Stomach (tissue), 8 donors: ENCODE measurements at regions not wholly inside any gene's neighbourhood (a gene's known extent, or its start where the extent isn't known, plus 50 kb on each side); places are given as distances from the start of the nearest gene placed in this dataset.

Experiments used
- DNase-seq, 2 donors: peaks; one replicate each; pipeline versions ENCODE4 v3.0.0 to v3.0.0-alpha.2; 2013 to 2019
- H3K27ac ChIP-seq, 5 donors: fragments of 200-600 bp in 4 of 5; sonication (generic) in 4 of 5; one replicate each; pipeline ENCODE4 v1.5.1; 2013 to 2019; ENCODE audit warnings: mild to moderate bottlenecking in 1 of 5, moderate library complexity in 1 of 5
- H3K27me3 ChIP-seq, 3 donors: fragments of 200-600 bp; sonication (generic); one replicate each; pipeline ENCODE4 v1.5.1; 2017 to 2019; ENCODE audit warnings: mixed run types in 1 of 3
- H3K36me3 ChIP-seq, 4 donors: fragments of 200-600 bp; sonication (generic); 1 replicate in 3 of 4; 2 replicates in 1 of 4; pipeline ENCODE4 v1.5.1; 2016 to 2019
- H3K4me1 ChIP-seq, 4 donors: fragments of 200-600 bp; sonication (generic); one replicate each; pipeline ENCODE4 v1.5.1; 2016 to 2019
- H3K4me3 ChIP-seq, 4 donors: fragments of 200-600 bp; sonication (generic) in 3 of 4; one replicate each; pipeline ENCODE4 v1.5.1; 2016 to 2019; ENCODE audit warnings: mild to moderate bottlenecking in 1 of 4
- H3K9me3 ChIP-seq, 4 donors: fragments of 200-600 bp; sonication (generic); one replicate each; pipeline ENCODE4 v1.5.1; 2016 to 2019
- EP300 ChIP-seq: sonication (generic); formaldehyde crosslinking; IDR thresholded peaks from one replicate; pipeline ENCODE4 v1.6.1; 2017; ENCODE audit warnings: antibody characterized with exemption
- POLR2A ChIP-seq, 4 donors: fragments of 450-650 bp; IDR thresholded peaks; one replicate each; pipeline ENCODE4 v1.6.1; 2016; ENCODE audit warnings: antibody characterized with exemption in 4 of 4, control low read depth in 2 of 4, mild to moderate bottlenecking in 1 of 4, moderate library complexity in 1 of 4
- POLR2AphosphoS5 ChIP-seq, 3 donors: sonication (generic); formaldehyde crosslinking; IDR thresholded peaks; one replicate each; pipeline ENCODE4 v1.6.1; 2016; ENCODE audit warnings: antibody characterized with exemption in 3 of 3
- WGBS, 5 donors: extraction: QIAGEN DNeasy Blood & Tissue Kit in 3 of 5; methylation state at CpG; one replicate each; pipeline versions ENCODE4 v1.1.5 to v1.1.7; 2013 to 2018; 5-methylcytosine and 5-hydroxymethylcytosine counted together
- intact Hi-C: fragments of 100-400 bp; cut with DNase I; formaldehyde crosslinking; loops from one replicate; pipeline ENCODE4 v1.15.1; 2023; ENCODE audit warnings: low total_unique reads
- TF ChIP-seq, protein P1 (sequence below), 7 experiments: fragments of 450-650 bp in 4 of 7; fragments of 200-600 bp in 3 of 7; sonication (generic) in 3 of 7; IDR thresholded peaks; one replicate each; pipeline ENCODE4 v1.5.1; 2016 to 2019; ENCODE audit warnings: antibody characterized with exemption in 7 of 7, control low read depth in 2 of 7, mild to moderate bottlenecking in 1 of 7
- donor health status: healthy with polysubstance abuse.
- donor health status: Bipolar disorder and iron deficiency.
- donor health status: healthy.

DNA sequence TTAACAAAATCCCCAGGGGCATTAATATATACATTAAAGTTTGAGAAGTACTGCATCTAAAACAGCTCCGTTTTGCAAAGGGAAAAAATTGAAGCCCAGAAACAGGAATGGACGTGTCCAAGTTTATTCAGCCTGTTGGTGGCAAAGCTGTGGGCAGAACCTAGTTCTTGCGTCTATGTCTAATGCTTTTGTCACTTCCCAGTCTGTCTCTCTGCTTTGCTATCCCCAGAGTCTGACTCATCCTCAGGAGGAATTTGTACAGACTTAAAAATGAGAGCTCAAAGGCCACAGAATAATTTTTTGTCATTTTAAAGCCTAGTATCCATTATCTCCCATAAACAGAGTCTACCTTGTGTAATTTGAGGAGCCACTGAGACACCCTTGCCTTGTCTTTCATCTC, 330.9 kb upstream of the GRIA1 start:
- intact Hi-C loops: loop anchor here (10.0 kb wide), 1 partner anchor 605 kb away; no protein-coding TSS in a partner anchor
- DNase-seq: no peak
- no peak overlapping the region for H3K27ac ChIP-seq
- WGBS, 5 donors: 34 to 56% (median 44%) methylated on average over 3 of the region's 3 CpGs
- no peaks in the 10 kb centered on the region for H3K9me3 ChIP-seq
- TF ChIP-seq POLR2A (IDR thresholded peaks at IDR 0.05) (no peak), POLR2AphosphoS5 (IDR thresholded peaks at IDR 0.05) (no peak), EP300 (no peak)
- TF ChIP-seq, protein P1, sequence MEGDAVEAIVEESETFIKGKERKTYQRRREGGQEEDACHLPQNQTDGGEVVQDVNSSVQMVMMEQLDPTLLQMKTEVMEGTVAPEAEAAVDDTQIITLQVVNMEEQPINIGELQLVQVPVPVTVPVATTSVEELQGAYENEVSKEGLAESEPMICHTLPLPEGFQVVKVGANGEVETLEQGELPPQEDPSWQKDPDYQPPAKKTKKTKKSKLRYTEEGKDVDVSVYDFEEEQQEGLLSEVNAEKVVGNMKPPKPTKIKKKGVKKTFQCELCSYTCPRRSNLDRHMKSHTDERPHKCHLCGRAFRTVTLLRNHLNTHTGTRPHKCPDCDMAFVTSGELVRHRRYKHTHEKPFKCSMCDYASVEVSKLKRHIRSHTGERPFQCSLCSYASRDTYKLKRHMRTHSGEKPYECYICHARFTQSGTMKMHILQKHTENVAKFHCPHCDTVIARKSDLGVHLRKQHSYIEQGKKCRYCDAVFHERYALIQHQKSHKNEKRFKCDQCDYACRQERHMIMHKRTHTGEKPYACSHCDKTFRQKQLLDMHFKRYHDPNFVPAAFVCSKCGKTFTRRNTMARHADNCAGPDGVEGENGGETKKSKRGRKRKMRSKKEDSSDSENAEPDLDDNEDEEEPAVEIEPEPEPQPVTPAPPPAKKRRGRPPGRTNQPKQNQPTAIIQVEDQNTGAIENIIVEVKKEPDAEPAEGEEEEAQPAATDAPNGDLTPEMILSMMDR (IDR thresholded peaks at IDR 0.05): no peak
- no peak overlapping the region for H3K4me3 ChIP-seq
- H3K36me3 ChIP-seq: no peaks in the 10 kb centered on the region
- H3K4me1 ChIP-seq: no peaks in the 10 kb centered on the region
- H3K27me3 ChIP-seq: no peaks in the 10 kb centered on the region

DNA sequence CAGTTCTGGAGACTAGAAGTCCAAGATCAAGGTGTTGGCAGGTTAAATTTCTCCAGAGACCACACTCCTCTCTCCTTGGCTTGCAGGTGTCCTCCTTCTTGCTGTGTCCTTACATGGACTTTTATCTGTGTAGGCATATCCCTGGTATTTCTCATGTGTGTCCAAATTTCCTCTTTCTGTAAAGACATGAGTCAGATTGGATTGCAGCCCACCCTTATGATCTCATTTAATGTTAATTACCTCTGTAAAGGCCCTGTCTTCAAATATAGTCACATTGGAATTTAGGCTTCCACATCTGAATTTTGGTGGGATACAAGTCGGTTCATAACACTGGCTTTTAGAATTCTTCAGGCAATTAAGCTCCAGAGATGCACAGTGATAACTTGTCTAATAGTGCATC, 322.2 kb upstream of the GRIA1 start:
- Histone ChIP-seq H3K36me3 (no peaks in the 10 kb centered on the region), H3K4me3 (no peak overlapping the region), H3K27ac (no peak overlapping the region), H3K4me1 (no peaks in the 10 kb centered on the region), H3K27me3 (no peaks in the 10 kb centered on the region), H3K9me3 (no peaks in the 10 kb centered on the region)
- WGBS, 5 donors: 84 to 91% (median 90%) methylated on average over 1 of the region's 1 CpG
- TF ChIP-seq, protein P1 (IDR thresholded peaks at IDR 0.05): no peak
- no peak for TF ChIP-seq EP300
- TF ChIP-seq POLR2AphosphoS5 (IDR thresholded peaks at IDR 0.05): no peak
- no peak for TF ChIP-seq POLR2A (IDR thresholded peaks at IDR 0.05)
- no peak for DNase-seq
- intact Hi-C loops: no loop called here

DNA sequence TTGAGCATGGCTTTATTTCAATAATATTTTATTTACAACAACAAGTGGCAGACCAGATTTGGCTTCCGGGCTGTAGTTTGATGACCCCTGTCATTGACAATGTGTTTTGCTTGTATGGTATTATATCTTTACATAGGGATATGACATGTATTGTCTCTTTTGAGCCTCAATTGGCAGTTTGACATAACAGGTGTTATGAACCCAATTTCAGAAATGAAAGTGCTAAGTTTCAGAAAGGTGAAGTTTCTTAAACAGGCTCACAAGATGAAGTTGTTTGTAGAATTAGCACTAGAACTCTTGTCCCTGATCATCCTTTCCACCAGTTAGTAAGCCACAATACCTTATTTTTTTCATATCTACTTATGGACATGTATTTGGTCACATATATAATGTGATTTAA, 303.0 kb upstream of the GRIA1 start:
- intact Hi-C loops: no loop called here
- H3K4me3 ChIP-seq: no peak overlapping the region

DNA sequence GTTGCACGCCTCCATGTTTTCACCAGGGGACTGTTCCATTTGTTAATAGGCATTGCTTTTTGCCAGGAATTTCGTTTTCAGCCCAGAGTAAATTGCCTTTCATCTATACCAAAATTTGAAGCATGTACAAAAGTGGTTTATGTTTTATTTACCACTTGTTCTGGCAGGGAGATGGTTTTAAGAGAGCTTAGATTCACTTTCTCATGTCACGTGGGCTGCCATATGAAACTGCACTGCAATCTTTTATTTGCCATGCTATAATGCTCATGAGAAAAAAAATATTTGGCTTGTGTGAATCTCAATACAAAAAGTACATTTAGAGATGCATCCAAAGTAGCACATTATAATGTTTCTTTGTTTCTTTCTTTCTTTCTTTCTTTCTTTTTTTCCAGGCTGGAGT, 284.1 kb upstream of the GRIA1 start:
- intact Hi-C loops: no loop called here
- no peaks in the 10 kb centered on the region for H3K9me3 ChIP-seq
- H3K27ac ChIP-seq: no peak overlapping the region
- no peaks in the 10 kb centered on the region for H3K27me3 ChIP-seq
- no peak for TF ChIP-seq POLR2AphosphoS5 (IDR thresholded peaks at IDR 0.05)
- TF ChIP-seq, protein P1 (IDR thresholded peaks at IDR 0.05): no peak
- TF ChIP-seq EP300: no peak
- TF ChIP-seq POLR2A (IDR thresholded peaks at IDR 0.05): no peak
- H3K4me3 ChIP-seq: no peak overlapping the region
- WGBS, 5 donors: 54 to 68% (median 63%) methylated on average over 3 of the region's 3 CpGs
- no peak for DNase-seq
- H3K4me1 ChIP-seq: no peaks in the 10 kb centered on the region
- H3K36me3 ChIP-seq: no peaks in the 10 kb centered on the region

More for the DNA sequence above, 303.0 kb upstream of the GRIA1 start:
- Histone ChIP-seq H3K4me1 (no peaks in the 10 kb centered on the region), H3K9me3 (no peaks in the 10 kb centered on the region), H3K36me3 (no peaks in the 10 kb centered on the region), H3K27ac (no peak overlapping the region), H3K27me3 (no peaks in the 10 kb centered on the region)
- 92 to 100% (median 94%) methylated on average over 1 of the region's 1 CpG for WGBS, 5 donors
- no peak for DNase-seq
- no peak for TF ChIP-seq EP300
- TF ChIP-seq POLR2AphosphoS5 (IDR thresholded peaks at IDR 0.05): no peak
- TF ChIP-seq POLR2A (IDR thresholded peaks at IDR 0.05): no peak
- TF ChIP-seq, protein P1 (IDR thresholded peaks at IDR 0.05): no peak
